ENCODE measurements at regions not wholly inside any gene's neighbourhood (a gene's known extent, or its start where the extent isn't known, plus 50 kb on each side); places are given as distances from the start of the nearest gene placed in this dataset.

DNA sequence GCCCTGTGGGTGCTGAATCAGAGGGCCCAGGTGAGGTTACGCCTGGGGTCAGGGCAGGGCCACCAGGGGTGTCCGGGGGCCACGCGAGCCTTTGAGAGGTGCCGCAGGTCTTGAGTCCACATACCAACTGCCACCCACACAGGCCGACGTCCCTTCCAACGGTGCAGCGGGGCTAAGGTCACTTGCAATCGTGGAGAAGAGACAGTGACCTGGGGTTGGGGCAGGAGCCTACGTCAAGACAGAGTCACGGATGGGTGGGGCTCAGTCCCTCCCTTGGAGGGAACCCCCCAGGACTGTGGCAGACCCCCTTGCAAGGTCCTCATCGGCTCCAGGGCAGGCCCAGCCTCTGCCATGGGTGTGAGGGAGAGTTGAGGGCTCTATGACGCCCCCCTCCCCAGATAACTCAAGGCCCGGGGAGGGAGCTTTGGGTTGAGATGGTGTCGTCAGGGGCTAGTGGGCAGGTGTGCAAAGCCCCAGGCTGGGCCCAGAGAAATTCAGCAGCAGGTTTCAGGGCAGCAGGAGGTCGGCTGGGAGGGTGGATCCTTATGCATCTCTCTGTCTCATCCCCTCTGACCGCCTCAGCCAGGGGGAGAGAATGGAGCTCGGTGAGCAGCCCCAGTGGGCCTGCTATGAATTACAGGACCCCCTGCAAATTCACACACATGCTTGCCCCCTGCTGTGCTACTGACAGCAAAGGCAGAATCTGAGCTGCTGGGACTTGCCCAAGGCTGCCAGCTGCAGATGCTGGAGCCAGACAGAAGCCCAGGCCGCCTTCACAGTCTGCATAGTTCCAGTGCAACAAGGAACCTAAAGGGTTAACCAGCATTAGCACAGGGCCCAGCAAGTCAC lies 60.0 kb downstream of the MYEOV start:
- no peak for DNase-seq (ENCODE audit: extremely low spot score)
- CTCF ChIA-PET: no interaction called here
- POLR2A ChIA-PET: no interaction called here
- TF ChIP-seq L3MBTL2 (conservative IDR thresholded peaks at IDR 0.05) (no peak), NFRKB (IDR thresholded peaks at IDR 0.05) (no peak), FOXK2 (IDR thresholded peaks at IDR 0.05) (no peak), SUZ12 (IDR thresholded peaks at IDR 0.05) (no peak), HDGF (IDR thresholded peaks at IDR 0.05; ENCODE audit: borderline replicate concordance) (no peak), ELF4 (IDR thresholded peaks at IDR 0.05) (no peak), BHLHE40 (IDR thresholded peaks at IDR 0.05; ENCODE audit: borderline replicate concordance) (no peak), LEF1 (IDR thresholded peaks at IDR 0.05; ENCODE audit: borderline replicate concordance) (no peak), FOXA1 (IDR thresholded peaks at IDR 0.05) (no peak), CTBP1 (IDR thresholded peaks at IDR 0.05; ENCODE audit: borderline replicate concordance) (no peak), SP1 (IDR thresholded peaks at IDR 0.05) (no peak), ZNF384 (IDR thresholded peaks at IDR 0.05) (no peak), FOXM1 (IDR thresholded peaks at IDR 0.05; ENCODE audit: borderline replicate concordance) (no peak)
- TF ChIP-seq, protein P1, sequence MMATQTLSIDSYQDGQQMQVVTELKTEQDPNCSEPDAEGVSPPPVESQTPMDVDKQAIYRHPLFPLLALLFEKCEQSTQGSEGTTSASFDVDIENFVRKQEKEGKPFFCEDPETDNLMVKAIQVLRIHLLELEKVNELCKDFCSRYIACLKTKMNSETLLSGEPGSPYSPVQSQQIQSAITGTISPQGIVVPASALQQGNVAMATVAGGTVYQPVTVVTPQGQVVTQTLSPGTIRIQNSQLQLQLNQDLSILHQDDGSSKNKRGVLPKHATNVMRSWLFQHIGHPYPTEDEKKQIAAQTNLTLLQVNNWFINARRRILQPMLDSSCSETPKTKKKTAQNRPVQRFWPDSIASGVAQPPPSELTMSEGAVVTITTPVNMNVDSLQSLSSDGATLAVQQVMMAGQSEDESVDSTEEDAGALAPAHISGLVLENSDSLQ (IDR thresholded peaks at IDR 0.05): no peak

DNA sequence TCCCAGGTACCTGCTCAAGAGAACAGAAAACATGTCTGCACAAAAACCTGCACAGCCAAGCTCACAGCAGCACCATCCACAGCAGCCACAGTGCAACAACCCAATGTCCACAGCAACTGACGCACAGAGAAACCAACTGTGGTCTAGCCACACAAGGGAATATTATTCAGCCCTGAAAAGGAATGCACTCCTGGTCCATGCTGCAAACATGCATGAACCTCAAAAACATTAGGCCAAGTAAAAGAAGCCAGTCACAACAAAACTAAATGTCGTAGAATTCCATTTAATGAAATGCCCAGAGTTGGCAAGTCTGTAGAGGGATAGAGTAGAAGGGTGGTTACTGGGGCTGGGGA lies 60.6 kb downstream of the MYEOV start:
- no peak for DNase-seq (ENCODE audit: extremely low spot score)
- ChIA-PET CTCF (no interaction called here), POLR2A (no interaction called here)
- TF ChIP-seq L3MBTL2 (conservative IDR thresholded peaks at IDR 0.05): no peak
- no peak for TF ChIP-seq FOXM1 (IDR thresholded peaks at IDR 0.05; ENCODE audit: borderline replicate concordance)
- TF ChIP-seq FOXK2 (IDR thresholded peaks at IDR 0.05): no peak
- TF ChIP-seq ZNF384 (IDR thresholded peaks at IDR 0.05): no peak
- no peak for TF ChIP-seq FOXA1 (IDR thresholded peaks at IDR 0.05)
- no peak for TF ChIP-seq BHLHE40 (IDR thresholded peaks at IDR 0.05; ENCODE audit: borderline replicate concordance)
- no peak for TF ChIP-seq LEF1 (IDR thresholded peaks at IDR 0.05; ENCODE audit: borderline replicate concordance)
- TF ChIP-seq SUZ12 (IDR thresholded peaks at IDR 0.05): no peak
- TF ChIP-seq SP1 (IDR thresholded peaks at IDR 0.05): no peak
- no peak for TF ChIP-seq HDGF (IDR thresholded peaks at IDR 0.05; ENCODE audit: borderline replicate concordance)
- no peak for TF ChIP-seq CTBP1 (IDR thresholded peaks at IDR 0.05; ENCODE audit: borderline replicate concordance)
- no peak for TF ChIP-seq NFRKB (IDR thresholded peaks at IDR 0.05)
- TF ChIP-seq, protein P1 (IDR thresholded peaks at IDR 0.05): no peak
- no peak for TF ChIP-seq TARDBP (IDR thresholded peaks at IDR 0.05)

DNA sequence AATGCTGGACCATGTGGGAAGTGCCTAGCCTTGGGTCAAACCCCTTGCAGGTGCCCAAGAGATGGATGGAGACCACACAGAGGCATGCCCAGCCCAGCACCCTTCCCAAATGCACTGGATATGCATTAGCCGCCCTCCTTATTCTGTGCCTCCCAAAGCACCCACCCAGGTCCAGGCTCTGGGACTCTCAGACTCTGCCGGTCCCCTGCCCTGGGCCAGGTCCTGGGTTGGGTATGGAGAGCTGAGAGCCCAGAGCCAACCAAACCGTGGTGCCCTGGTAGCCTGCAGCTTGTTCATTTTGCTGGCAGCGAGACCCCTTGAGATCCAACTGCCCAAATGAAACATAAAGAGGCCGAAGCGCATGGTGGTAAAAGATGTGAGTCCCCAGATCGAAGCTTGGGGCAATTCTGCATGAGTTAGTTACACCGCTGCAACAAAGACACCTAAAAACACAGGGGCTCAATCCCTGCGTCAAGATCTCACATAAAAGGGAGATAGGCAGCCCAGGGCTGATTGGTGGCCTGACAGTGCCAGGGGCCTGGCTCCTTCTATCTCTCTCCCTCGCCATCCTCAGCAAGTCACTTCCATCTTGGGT lies 61.5 kb downstream of the MYEOV start:
- TF ChIP-seq HDGF (IDR thresholded peaks at IDR 0.05; ENCODE audit: borderline replicate concordance): no peak
- TF ChIP-seq, protein P1 (IDR thresholded peaks at IDR 0.05): no peak
- TF ChIP-seq ZNF384 (IDR thresholded peaks at IDR 0.05): no peak
- no peak for TF ChIP-seq ELF4 (IDR thresholded peaks at IDR 0.05)
- no peak for TF ChIP-seq FOXA1 (IDR thresholded peaks at IDR 0.05)
- TF ChIP-seq CTBP1 (IDR thresholded peaks at IDR 0.05; ENCODE audit: borderline replicate concordance): no peak
- no peak for TF ChIP-seq TARDBP (IDR thresholded peaks at IDR 0.05)
- TF ChIP-seq BHLHE40 (IDR thresholded peaks at IDR 0.05; ENCODE audit: borderline replicate concordance): no peak
- no peak for TF ChIP-seq LEF1 (IDR thresholded peaks at IDR 0.05; ENCODE audit: borderline replicate concordance)
- TF ChIP-seq L3MBTL2 (conservative IDR thresholded peaks at IDR 0.05): no peak
- no peak for TF ChIP-seq ARNT (IDR thresholded peaks at IDR 0.05)
- ChIA-PET CTCF (no interaction called here), POLR2A (no interaction called here)
- no peak for DNase-seq (ENCODE audit: extremely low spot score)

DNA sequence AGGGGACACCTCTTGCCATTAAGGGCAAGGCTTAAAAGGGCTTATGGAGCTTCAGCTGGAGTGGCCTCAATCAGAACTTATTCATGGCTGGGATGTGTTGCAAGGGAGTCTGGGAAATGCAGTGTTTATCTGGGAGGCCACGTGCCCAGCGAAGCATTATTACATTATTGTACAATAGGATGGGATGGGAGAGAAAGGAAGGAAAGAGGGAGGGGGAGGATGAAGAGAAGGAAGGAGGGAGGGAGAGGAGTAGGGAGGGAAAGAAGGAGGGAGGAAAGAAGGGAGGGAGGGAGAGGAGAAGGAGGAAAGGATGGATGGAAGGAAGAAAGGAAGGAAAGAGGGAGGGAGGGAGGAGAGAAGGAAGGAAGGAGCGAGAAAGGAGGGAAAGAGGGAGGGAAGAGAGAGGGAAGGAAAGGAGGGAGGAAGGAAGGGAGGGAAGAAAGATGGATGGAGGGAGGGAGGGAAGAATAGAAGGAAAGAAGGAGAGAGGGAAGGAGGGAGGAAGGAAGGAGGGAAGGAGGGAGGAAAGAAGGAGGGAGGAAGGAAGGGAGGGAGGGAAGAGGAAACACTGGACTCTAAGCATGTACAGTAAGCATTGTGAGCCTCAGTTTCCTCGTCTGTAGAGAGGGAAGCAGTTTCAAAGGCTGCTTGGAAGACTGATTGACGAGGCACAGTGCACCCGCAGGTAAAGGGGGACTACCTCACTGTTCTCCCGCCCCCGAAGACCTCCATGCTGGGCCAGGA lies 62.2 kb downstream of the MYEOV start:
- POLR2A ChIA-PET: no interaction called here
- CTCF ChIA-PET: no interaction called here
- TF ChIP-seq HDGF (IDR thresholded peaks at IDR 0.05; ENCODE audit: borderline replicate concordance): no peak
- peak; percentile 56 for TF ChIP-seq L3MBTL2 (conservative IDR thresholded peaks at IDR 0.05)

DNA sequence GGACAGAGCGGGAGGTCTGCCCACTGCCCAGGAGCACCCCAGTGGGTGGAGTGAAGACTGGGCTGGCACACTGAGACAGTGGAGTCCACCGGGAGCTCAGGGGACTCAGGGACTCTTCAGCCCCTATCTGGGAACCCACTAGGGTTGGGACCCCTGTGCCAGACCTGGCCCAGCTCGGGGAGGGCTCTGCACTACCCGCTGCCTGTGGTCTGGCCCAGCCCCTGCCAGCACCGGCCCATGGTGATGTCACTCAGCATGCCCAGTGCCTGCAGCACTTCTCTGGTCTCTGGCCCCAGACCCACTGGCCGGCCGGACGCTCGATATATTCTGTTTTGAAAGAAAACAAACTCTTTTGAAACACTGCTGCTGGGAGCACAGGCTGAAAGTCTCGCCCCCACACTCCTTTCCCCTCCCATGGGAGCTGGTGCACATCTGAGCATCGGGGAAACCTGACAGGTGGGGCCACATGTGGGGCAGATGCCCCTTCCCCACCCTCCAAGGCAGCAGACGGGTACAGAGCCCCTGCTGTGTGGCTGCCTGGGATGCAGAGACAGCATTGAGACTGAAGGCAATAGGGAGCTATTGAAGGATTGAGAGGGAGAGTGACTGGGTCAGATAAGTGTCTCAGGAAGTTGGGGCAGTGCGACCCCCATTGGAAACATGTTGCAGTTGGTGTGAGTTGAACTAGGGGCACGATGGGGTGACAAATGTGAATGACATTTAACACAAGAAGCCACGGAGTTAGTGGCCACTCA lies 62.9 kb downstream of the MYEOV start:
- no peak for TF ChIP-seq FOXA1 (IDR thresholded peaks at IDR 0.05)
- no peak for TF ChIP-seq CTBP1 (IDR thresholded peaks at IDR 0.05; ENCODE audit: borderline replicate concordance)
- no peak for TF ChIP-seq HDGF (IDR thresholded peaks at IDR 0.05; ENCODE audit: borderline replicate concordance)
- TF ChIP-seq ZNF384 (IDR thresholded peaks at IDR 0.05): no peak
- no peak for TF ChIP-seq L3MBTL2 (conservative IDR thresholded peaks at IDR 0.05)
- TF ChIP-seq ARNT (IDR thresholded peaks at IDR 0.05): no peak
- no peak for TF ChIP-seq LEF1 (IDR thresholded peaks at IDR 0.05; ENCODE audit: borderline replicate concordance)
- no peak for TF ChIP-seq TARDBP (IDR thresholded peaks at IDR 0.05)
- CTCF ChIA-PET: no interaction called here
- POLR2A ChIA-PET: no interaction called here
- no peak for DNase-seq (ENCODE audit: extremely low spot score)

More for the DNA sequence above, 62.2 kb downstream of the MYEOV start:
- DNase-seq (ENCODE audit: extremely low spot score): no peak
